IMR-90 (cell line): ENCODE measurements at regions not wholly inside any gene's neighbourhood (a gene's known extent, or its start where the extent isn't known, plus 50 kb on each side); places are given as distances from the start of the nearest gene placed in this dataset.

Experiments
- ATAC-seq: fragments of 200-7000 bp; cut with Tn5 transposase; 2 replicates; pipeline ENCODE4 v1.9.1; 2020; ENCODE audit warnings: low read depth, mild to moderate bottlenecking, moderate library complexity
- BruUV-seq: library from RNA; stranded (reverse); fragments of 400-500 nt; replicated peaks from 2 replicates; lab custom pipeline; 2021; lab: Mats Ljungman, UMichigan
- CTCF ChIA-PET: fragments of 300-600 bp; formaldehyde crosslinking; extraction: SDS; loops from one replicate; lab custom pipeline; 2021; ENCODE audit warnings: antibody characterized with exemption; lab: Yijun Ruan, JAX
- POLR2A ChIA-PET: fragments of 300-600 bp; sonication (Branson Sonifier 250); formaldehyde crosslinking; loops from one replicate; lab custom pipeline; 2022; ENCODE audit warnings: antibody characterized with exemption; ENCODE audit not compliant: unreplicated experiment; lab: Charles Lee
- DNase-seq: peaks from one replicate; pipeline ENCODE4 v3.0.0; 2013
- H2AFZ ChIP-seq: replicated peaks from 2 replicates; pipeline ENCODE3; 2013; ENCODE audit warnings: low read length, mild to moderate bottlenecking; ENCODE audit not compliant: poor library complexity
- H2AK5ac ChIP-seq: 2 replicates; pipeline ENCODE4 v1.6.1; 2013; ENCODE audit warnings: low read depth, low read length, inconsistent platforms
- H2AK9ac ChIP-seq: replicated peaks from 2 replicates; pipeline ENCODE3; 2013; ENCODE audit warnings: mild to moderate bottlenecking, low read depth, low read length, moderate library complexity; ENCODE audit not compliant: poor library complexity
- H2BK120ac ChIP-seq: 2 replicates; pipeline ENCODE4 v1.6.1; 2013; ENCODE audit warnings: low read depth, low read length, inconsistent platforms
- H2BK15ac ChIP-seq: 3 replicates; pipeline ENCODE4 v1.6.1; 2013; ENCODE audit warnings: low read depth, low read length, inconsistent platforms
- H2BK20ac ChIP-seq: 2 replicates; pipeline ENCODE4 v1.6.1; 2013; ENCODE audit warnings: low read depth, mild to moderate bottlenecking, inconsistent platforms, low read length, moderate library complexity
- H2BK5ac ChIP-seq: 2 replicates; pipeline ENCODE4 v1.6.1; 2013; ENCODE audit warnings: mild to moderate bottlenecking, low read depth, low read length, inconsistent platforms; ENCODE audit not compliant: poor library complexity, severe bottlenecking
- H3K14ac ChIP-seq: replicated peaks from 2 replicates; pipeline ENCODE4 v1.6.1; 2013; ENCODE audit warnings: low read depth, low read length, inconsistent platforms
- H3K18ac ChIP-seq: 2 replicates; pipeline ENCODE4 v1.6.1; 2013; ENCODE audit warnings: low read depth, low read length, control low read depth
- H3K23ac ChIP-seq: 2 replicates; pipeline ENCODE4 v1.6.1; 2013; ENCODE audit warnings: low read depth, low read length, inconsistent platforms
- H3K27ac ChIP-seq: 2 replicates; pipeline ENCODE4 v1.5.1; 2013; ENCODE audit warnings: mild to moderate bottlenecking, control low read depth, low read length; ENCODE audit not compliant: insufficient read depth
- H3K27me3 ChIP-seq: 2 replicates; pipeline ENCODE4 v1.6.1; 2013; ENCODE audit warnings: low read length; ENCODE audit not compliant: control insufficient read depth, insufficient read depth
- H3K36me3 ChIP-seq: 2 replicates; pipeline ENCODE4 v1.6.1; 2013; ENCODE audit warnings: low read length, mixed read lengths; ENCODE audit not compliant: control insufficient read depth, insufficient read depth
- H3K4ac ChIP-seq: 2 replicates; pipeline ENCODE4 v1.6.1; 2013; ENCODE audit warnings: low read depth, low read length, inconsistent platforms
- H3K4me1 ChIP-seq: 2 replicates; pipeline ENCODE4 v1.6.1; 2013; ENCODE audit warnings: low read length, mixed read lengths; ENCODE audit not compliant: control insufficient read depth, insufficient read depth
- H3K4me2 ChIP-seq: 2 replicates; pipeline ENCODE4 v1.6.1; 2013; ENCODE audit warnings: low read depth, mild to moderate bottlenecking, control low read depth, low read length, moderate library complexity
- H3K4me3 ChIP-seq: 2 replicates; pipeline ENCODE4 v1.5.1; 2013; ENCODE audit warnings: low read depth, mild to moderate bottlenecking, control low read depth, low read length, moderate library complexity; ENCODE audit not compliant: insufficient read depth
- H3K56ac ChIP-seq: 2 replicates; pipeline ENCODE4 v1.6.1; 2013; ENCODE audit warnings: low read length, inconsistent platforms; ENCODE audit not compliant: insufficient read depth; ENCODE audit errors: extremely low read depth
- H3K79me1 ChIP-seq, 2 experiments: 2 replicates each; pipeline ENCODE4 v1.6.1; 2013; ENCODE audit warnings: low read length in 2 of 2, inconsistent platforms in 1 of 2, low read depth in 1 of 2
- H3K9ac ChIP-seq: 2 replicates; pipeline ENCODE4 v1.6.1; 2013; ENCODE audit warnings: low read depth, low read length, control low read depth
- H3K9me1 ChIP-seq: 2 replicates; pipeline ENCODE4 v1.6.1; 2013; ENCODE audit warnings: low read length, inconsistent platforms; ENCODE audit not compliant: insufficient read depth
- H3K9me3 ChIP-seq: 2 replicates; pipeline ENCODE4 v1.6.1; 2013; ENCODE audit warnings: low read length; ENCODE audit not compliant: control insufficient read depth, insufficient read depth
- H4K20me1 ChIP-seq: 2 replicates; pipeline ENCODE4 v1.6.1; 2013; ENCODE audit warnings: low read length, inconsistent platforms; ENCODE audit not compliant: insufficient read depth
- H4K5ac ChIP-seq: 2 replicates; pipeline ENCODE4 v1.6.1; 2013; ENCODE audit warnings: mild to moderate bottlenecking, low read depth, low read length, control low read depth
- H4K8ac ChIP-seq, 2 experiments: 2 replicates each; pipeline ENCODE4 v1.6.1; 2013; ENCODE audit warnings: low read depth in 2 of 2, low read length in 2 of 2, control low read depth in 1 of 2, inconsistent platforms in 1 of 2
- H4K91ac ChIP-seq: 2 replicates; pipeline ENCODE4 v1.6.1; 2013; ENCODE audit warnings: low read depth, low read length, inconsistent platforms; ENCODE audit not compliant: insufficient read depth
- BHLHE40 ChIP-seq: fragments of 150-350 bp; IDR thresholded peaks from 2 replicates; pipeline ENCODE4 v1.6.1; 2016; ENCODE audit warnings: mild to moderate bottlenecking, low read depth, low read length
- CEBPB ChIP-seq: IDR thresholded peaks from 2 replicates; pipeline ENCODE4 v1.6.1; 2012; ENCODE audit warnings: low read depth, low read length, improper control_type of control experiment
- CHD1 ChIP-seq: IDR thresholded peaks from 2 replicates; pipeline ENCODE4 v1.6.1; 2012; ENCODE audit warnings: low read depth, low read length, improper control_type of control experiment
- CTCF ChIP-seq: conservative IDR thresholded peaks from 2 replicates; pipeline ENCODE4 v1.5.1; 2012; ENCODE audit warnings: mild to moderate bottlenecking, low read depth, low read length, improper control_type of control experiment
- ELK1 ChIP-seq: fragments of 150-350 bp; IDR thresholded peaks from 2 replicates; pipeline ENCODE4 v1.6.1; 2016; ENCODE audit warnings: low read depth, mild to moderate bottlenecking, low read length, moderate library complexity, borderline replicate concordance
- FOS ChIP-seq: fragments of 150-350 bp; IDR thresholded peaks from 2 replicates; pipeline ENCODE4 v1.6.1; 2016; ENCODE audit warnings: low read depth, low read length
- MAFK ChIP-seq: IDR thresholded peaks from 2 replicates; pipeline ENCODE4 v1.6.1; 2012; ENCODE audit warnings: low read depth, low read length, improper control_type of control experiment
- MAZ ChIP-seq: IDR thresholded peaks from 2 replicates; pipeline ENCODE4 v1.6.1; 2012; ENCODE audit warnings: low read depth, mild to moderate bottlenecking, low read length, improper control_type of control experiment, moderate library complexity, borderline replicate concordance
- MXI1 ChIP-seq: IDR thresholded peaks from 2 replicates; pipeline ENCODE4 v1.6.1; 2012; ENCODE audit warnings: low read depth, mild to moderate bottlenecking, low read length, moderate library complexity, borderline replicate concordance
- NFE2L2 ChIP-seq: fragments of 150-350 bp; IDR thresholded peaks from 2 replicates; pipeline ENCODE4 v1.6.1; 2016; ENCODE audit warnings: low read depth, mild to moderate bottlenecking, low read length
- POLR2A ChIP-seq: IDR thresholded peaks from 2 replicates; pipeline ENCODE4 v1.6.1; 2012; ENCODE audit warnings: mild to moderate bottlenecking, low read depth, low read length
- RAD21 ChIP-seq: IDR thresholded peaks from 2 replicates; pipeline ENCODE4 v1.6.1; 2012; ENCODE audit warnings: low read length, improper control_type of control experiment
- RCOR1 ChIP-seq: IDR thresholded peaks from 2 replicates; pipeline ENCODE4 v1.6.1; 2012; ENCODE audit warnings: mild to moderate bottlenecking, low read length, improper control_type of control experiment; ENCODE audit not compliant: insufficient replicate concordance
- RFX5 ChIP-seq: IDR thresholded peaks from 2 replicates; pipeline ENCODE4 v1.8.0; 2012; ENCODE audit warnings: low read depth, mild to moderate bottlenecking, low read length, moderate library complexity
- SMC3 ChIP-seq: fragments of 150-350 bp; IDR thresholded peaks from 2 replicates; pipeline ENCODE4 v1.6.1; 2016; ENCODE audit warnings: low read depth, mild to moderate bottlenecking, antibody characterized with exemption, low read length, moderate library complexity
- USF2 ChIP-seq: fragments of 150-350 bp; IDR thresholded peaks from 2 replicates; pipeline ENCODE4 v1.6.1; 2017; ENCODE audit warnings: mild to moderate bottlenecking, antibody characterized with exemption, low read length, low read depth
- WGBS, 2 experiments: methylation state at CpG; one replicate each; pipeline versions ENCODE4 v1.1.5 to v1.1.7; 2013; ENCODE audit warnings: missing lambda C conversion rate in 2 of 2; ENCODE audit not compliant: insufficient read length in 1 of 2; ENCODE audit errors: extremely low coverage in 2 of 2; 5-methylcytosine and 5-hydroxymethylcytosine counted together
- dilution Hi-C: fragments of 300-500 bp; cut with HindIII; formaldehyde crosslinking; loops from one replicate; pipeline ENCODE4 v1.14.3; 2018; ENCODE audit warnings: low sequenced_read_pairs; ENCODE audit not compliant: unreplicated experiment
- in situ Hi-C: fragments of 300-500 bp; cut with MboI; formaldehyde crosslinking; loops from 3 replicates; pipeline ENCODE4 v1.14.3; 2019; ENCODE audit warnings: low sequenced_read_pairs, inconsistent platforms, mixed read lengths
- intact Hi-C: fragments of 100-400 bp; cut with micrococcal nuclease; formaldehyde crosslinking; loops from 2 replicates; pipeline ENCODE4 v1.10.0; 2022

GRCh38 chr15:72947709-72948108 is 104.6 kb upstream of the NEO1 start:
- Histone ChIP-seq H3K27me3 (peaks cover 16% of the 10 kb centered on the region), H4K5ac (no peak overlapping the region), H2BK20ac (no peak overlapping the region), H2BK5ac (no peak overlapping the region), H3K56ac (no peak overlapping the region), H3K14ac (no peak overlapping the region), H3K36me3 (no peaks in the 10 kb centered on the region), H3K79me1 (no peaks in the 10 kb centered on the region), H3K27ac (no peak overlapping the region), H3K4me2 (no peak overlapping the region), H2AK9ac (no peak overlapping the region), H3K4ac (no peak overlapping the region), H3K4me3 (no peak overlapping the region), H4K8ac (no peak overlapping the region), H3K18ac (no peak overlapping the region), H4K91ac (no peak overlapping the region), H2BK120ac (no peak overlapping the region), H2BK15ac (no peak overlapping the region), H3K23ac (no peak overlapping the region), H3K9me1 (no peaks in the 10 kb centered on the region), H3K9ac (no peak overlapping the region), H2AK5ac (no peak overlapping the region), H2AFZ (no peak overlapping the region), H4K20me1 (no peaks in the 10 kb centered on the region), H3K9me3 (peaks cover 7% of the 10 kb centered on the region), H3K4me1 (no peaks in the 10 kb centered on the region)
- in situ Hi-C loops, result no loop called here
- DNase-seq, result no peak
- dilution Hi-C loops, result no loop called here
- TF ChIP-seq MAZ, result no peak
- no peak for TF ChIP-seq POLR2A
- TF ChIP-seq MAFK, result no peak
- no peak for TF ChIP-seq CTCF
- no peak for TF ChIP-seq RCOR1
- no peak for TF ChIP-seq RFX5
- TF ChIP-seq MXI1, result no peak
- TF ChIP-seq SMC3, result no peak
- no peak for TF ChIP-seq USF2
- no peak for TF ChIP-seq CHD1
- no peak for TF ChIP-seq CEBPB
- no peak for TF ChIP-seq NFE2L2
- TF ChIP-seq BHLHE40, result no peak
- no peak for TF ChIP-seq FOS
- no peak for TF ChIP-seq RAD21
- TF ChIP-seq ELK1, result no peak
- CTCF ChIA-PET, result no interaction called here
- ATAC-seq, result no peak
- POLR2A ChIA-PET, result no interaction called here
- BruUV-seq, result no TSS peak
- intact Hi-C loops, result no loop called here
- no CpG with 5 or more reads among the region's 2 CpGs for WGBS, 2 experiments
